PC-3 (cell line): ENCODE measurements at regions not wholly inside any gene's neighbourhood (a gene's known extent, or its start where the extent isn't known, plus 50 kb on each side); places are given as distances from the start of the nearest gene placed in this dataset.

ENCODE experiments used
- ATAC-seq: fragments of 200-7000 bp; cut with Tn5 transposase; 2 replicates; pipeline ENCODE4 v1.9.1; 2020; ENCODE audit warnings: mild to moderate bottlenecking, moderate library complexity
- BruUV-seq: library from RNA; stranded (reverse); fragments of 400-500 nt; replicated peaks from 2 replicates; lab custom pipeline; 2021; lab: Mats Ljungman, UMichigan
- CTCF ChIA-PET: fragments of 300-600 bp; sonication (Branson Sonifier 250); formaldehyde crosslinking; loops from one replicate; lab custom pipeline; 2022; ENCODE audit warnings: antibody characterized with exemption; lab: Charles Lee
- POLR2A ChIA-PET: fragments of 300-600 bp; sonication (Branson Sonifier 250); formaldehyde crosslinking; loops from one replicate; lab custom pipeline; 2022; ENCODE audit warnings: antibody characterized with exemption; ENCODE audit not compliant: unreplicated experiment; lab: Charles Lee
- DNase-seq: peaks from one replicate; pipeline ENCODE4 v3.0.0-alpha.2; 2015
- H2AFZ ChIP-seq: fragments of 300-600 bp; sonication (generic); 2 replicates; pipeline ENCODE4 v1.6.0; 2016; ENCODE audit warnings: antibody characterized with exemption, low read length
- H3F3A ChIP-seq: fragments of 300-600 bp; sonication (generic); one replicate; pipeline ENCODE4 v1.6.0; 2017; ENCODE audit warnings: antibody characterized with exemption, low read length, control low read depth, mild to moderate bottlenecking; ENCODE audit not compliant: unreplicated experiment
- H3K27ac ChIP-seq: fragments of 300-600 bp; sonication (generic); 2 replicates; pipeline ENCODE4 v1.5.1; 2016; ENCODE audit warnings: mild to moderate bottlenecking, low read length
- H3K27me3 ChIP-seq: fragments of 300-600 bp; sonication (generic); 2 replicates; pipeline ENCODE4 v1.6.1; 2016; ENCODE audit warnings: low read length, mixed read lengths
- H3K36me3 ChIP-seq: fragments of 300-600 bp; sonication (generic); 2 replicates; pipeline ENCODE4 v1.6.1; 2016; ENCODE audit warnings: low read depth, mixed run types, low read length, mixed read lengths
- H3K4me1 ChIP-seq: fragments of 300-600 bp; sonication (generic); 2 replicates; pipeline ENCODE4 v1.5.1; 2016; ENCODE audit warnings: low read length; ENCODE audit not compliant: insufficient read depth
- H3K4me2 ChIP-seq: fragments of 300-600 bp; sonication (generic); 2 replicates; pipeline ENCODE4 v1.6.0; 2016; ENCODE audit warnings: low read length
- H3K4me3 ChIP-seq: fragments of 300-600 bp; sonication (generic); 2 replicates; pipeline ENCODE4 v1.5.1; 2016; ENCODE audit warnings: mild to moderate bottlenecking, low read length, mixed read lengths
- H3K79me2 ChIP-seq: fragments of 300-600 bp; sonication (generic); 2 replicates; pipeline ENCODE4 v1.6.1; 2017; ENCODE audit warnings: low read length, mixed read lengths
- H3K9ac ChIP-seq: fragments of 300-600 bp; sonication (generic); 2 replicates; pipeline ENCODE4 v1.6.0; 2016; ENCODE audit warnings: mild to moderate bottlenecking, low read length
- H3K9me2 ChIP-seq: fragments of 300-600 bp; sonication (generic); replicated peaks from 2 replicates; pipeline ENCODE4 v1.6.1; 2016; ENCODE audit warnings: mixed run types, low read length, mixed read lengths
- H3K9me3 ChIP-seq: fragments of 300-600 bp; sonication (generic); 2 replicates; pipeline ENCODE4 v1.6.1; 2016; ENCODE audit warnings: low read length, mixed read lengths
- H4K20me1 ChIP-seq: fragments of 300-600 bp; sonication (generic); 2 replicates; pipeline ENCODE4 v1.6.1; 2016; ENCODE audit warnings: low read length, mixed read lengths
- CTCF ChIP-seq: fragments of 300-600 bp; sonication (generic); conservative IDR thresholded peaks from 2 replicates; pipeline ENCODE4 v1.5.1; 2017; ENCODE audit warnings: antibody characterized with exemption, low read depth, mild to moderate bottlenecking, low read length
- EZH2 ChIP-seq: fragments of 300-600 bp; sonication (generic); IDR thresholded peaks from one replicate; pipeline ENCODE4 v1.6.1; 2017; ENCODE audit warnings: antibody characterized with exemption, mild to moderate bottlenecking, low read length; ENCODE audit not compliant: unreplicated experiment
- EZH2phosphoT487 ChIP-seq: fragments of 300-600 bp; sonication (generic); IDR thresholded peaks from 2 replicates; pipeline ENCODE4 v1.6.1; 2018; ENCODE audit warnings: mild to moderate bottlenecking, antibody characterized with exemption, low read length, borderline replicate concordance
- intact Hi-C: fragments of 100-400 bp; cut with micrococcal nuclease; formaldehyde crosslinking; loops from 2 replicates; pipeline ENCODE4 v1.9.0; 2023

- POLR2A ChIA-PET: no interaction called here
- H3K79me2 ChIP-seq: no peaks in the 10 kb centered on the region
- H2AFZ ChIP-seq: no peak overlapping the region
- H3K9me3 ChIP-seq: no peaks in the 10 kb centered on the region
- CTCF ChIA-PET: no interaction called here
- TF ChIP-seq CTCF (no peak), EZH2 (no peak), EZH2phosphoT487 (no peak)
- BruUV-seq: no TSS peak
- intact Hi-C loops: no loop called here
- DNase-seq (peak; percentile 60), ATAC-seq (no peak)
- no peak overlapping the region for H3K4me3 ChIP-seq
- no peaks in the 10 kb centered on the region for H3K36me3 ChIP-seq
- H3K9me2 ChIP-seq: no peaks in the 10 kb centered on the region
- no peaks in the 10 kb centered on the region for H3K27me3 ChIP-seq
- H3K4me2 ChIP-seq: peak overlapping the region; percentile 45
- H3K4me1 ChIP-seq: peaks cover 37% of the 10 kb centered on the region
- no peaks in the 10 kb centered on the region for H3F3A ChIP-seq
- no peaks in the 10 kb centered on the region for H4K20me1 ChIP-seq
- H3K27ac ChIP-seq: peak overlapping the region; percentile 47
- no peak overlapping the region for H3K9ac ChIP-seq
Measured at GRCh38 chr10:106134326-106135000, 1030.0 kb downstream of the SORCS1 start.

- Histone ChIP-seq H3K9me2 (no peaks in the 10 kb centered on the region), H3K4me1 (peaks cover 37% of the 10 kb centered on the region), H3K79me2 (no peaks in the 10 kb centered on the region), H3K9ac (no peak overlapping the region), H3K4me2 (peak overlapping the region; percentile 65), H3K27ac (peak overlapping the region; percentile 47), H3K4me3 (no peak overlapping the region), H3F3A (no peaks in the 10 kb centered on the region), H3K36me3 (no peaks in the 10 kb centered on the region), H3K9me3 (no peaks in the 10 kb centered on the region), H2AFZ (no peak overlapping the region), H3K27me3 (no peaks in the 10 kb centered on the region), H4K20me1 (no peaks in the 10 kb centered on the region)
- CTCF ChIA-PET: no interaction called here
- no peak for ATAC-seq
- BruUV-seq: no TSS peak
- POLR2A ChIA-PET: no interaction called here
- intact Hi-C loops: no loop called here
- no peak for TF ChIP-seq EZH2phosphoT487
- no peak for TF ChIP-seq CTCF
- no peak for TF ChIP-seq EZH2
- DNase-seq: no peak
Measured at GRCh38 chr10:106133451-106133850, 1031.1 kb downstream of the SORCS1 start.

- Histone ChIP-seq H3K79me2 (no peaks in the 10 kb centered on the region), H3K4me1 (peaks cover 37% of the 10 kb centered on the region), H3K27me3 (no peaks in the 10 kb centered on the region), H3F3A (no peaks in the 10 kb centered on the region), H3K36me3 (no peaks in the 10 kb centered on the region), H2AFZ (no peak overlapping the region), H3K9ac (no peak overlapping the region), H3K9me3 (no peaks in the 10 kb centered on the region), H3K27ac (peak overlapping the region; percentile 49), H3K9me2 (no peaks in the 10 kb centered on the region), H3K4me2 (peak overlapping the region; percentile 65), H4K20me1 (no peaks in the 10 kb centered on the region), H3K4me3 (no peak overlapping the region)
- ATAC-seq (no peak), DNase-seq (peak; percentile 78)
- intact Hi-C loops: no loop called here
- ChIA-PET CTCF (no interaction called here), POLR2A (no interaction called here)
- no TSS peak for BruUV-seq
- no peak for TF ChIP-seq CTCF
- TF ChIP-seq EZH2phosphoT487: no peak
- TF ChIP-seq EZH2: no peak
Measured at GRCh38 chr10:106132956-106133355, 1031.5 kb downstream of the SORCS1 start.
